Keratinocyte (primary cell): ENCODE measurements at regions not wholly inside any gene's neighbourhood (a gene's known extent, or its start where the extent isn't known, plus 50 kb on each side); places are given as distances from the start of the nearest gene placed in this dataset.

Experiments used
- DNase-seq: peaks from one replicate; pipeline ENCODE4 v3.0.0-alpha.2; 2011; ENCODE audit warnings: low read depth, missing footprints, low spot score
- FAIRE-seq: peaks from 2 replicates; lab custom pipeline; 2011; peaks lifted over from hg19 to GRCh38; lab: Jason Lieb, UNC
- H2AFZ ChIP-seq: 2 replicates; pipeline ENCODE4 v1.6.0; 2012; ENCODE audit warnings: low read length, control low read depth, inconsistent platforms; ENCODE audit not compliant: control insufficient read depth
- H3K27ac ChIP-seq: 2 replicates; pipeline ENCODE4 v1.5.1; 2011; ENCODE audit warnings: low read length; ENCODE audit not compliant: control insufficient read depth, insufficient read depth
- H3K27me3 ChIP-seq: 3 replicates; pipeline ENCODE4 v1.6.0; 2011; ENCODE audit warnings: low read length; ENCODE audit not compliant: control insufficient read depth, insufficient read depth; ENCODE audit errors: extremely low read depth
- H3K36me3 ChIP-seq, 2 experiments: 2 replicates in 1 of 2; 3 replicates in 1 of 2; pipeline ENCODE4 v1.5.1; 2011; ENCODE audit warnings: low read length in 2 of 2, mild to moderate bottlenecking in 1 of 2; ENCODE audit not compliant: control insufficient read depth in 2 of 2, insufficient read depth in 2 of 2; ENCODE audit errors: extremely low read depth in 1 of 2
- H3K4me1 ChIP-seq: 3 replicates; pipeline ENCODE4 v1.5.1; 2011; ENCODE audit warnings: low read length; ENCODE audit not compliant: control insufficient read depth, insufficient read depth; ENCODE audit errors: extremely low read depth
- H3K4me2 ChIP-seq: 3 replicates; pipeline ENCODE4 v1.6.0; 2011; ENCODE audit warnings: low read depth, low read length; ENCODE audit not compliant: control insufficient read depth, insufficient read depth; ENCODE audit errors: extremely low read depth
- H3K4me3 ChIP-seq, 3 experiments: fragments of 200-600 bp in 1 of 3; sonication (generic) in 1 of 3; 2 replicates in 2 of 3; 3 replicates in 1 of 3; pipeline ENCODE4 v1.5.1; 2011 to 2016; ENCODE audit warnings: low read length in 3 of 3, mild to moderate bottlenecking in 3 of 3, control low read depth in 2 of 3, inconsistent platforms in 1 of 3, low read depth in 1 of 3, mixed read lengths in 1 of 3, mixed run types in 1 of 3, moderate library complexity in 1 of 3; ENCODE audit not compliant: control insufficient read depth in 2 of 3, insufficient read depth in 2 of 3; ENCODE audit errors: extremely low read depth in 1 of 3
- H3K79me2 ChIP-seq: 2 replicates; pipeline ENCODE4 v1.6.0; 2012; ENCODE audit warnings: low read length; ENCODE audit not compliant: control insufficient read depth, insufficient read depth
- H3K9ac ChIP-seq: 3 replicates; pipeline ENCODE4 v1.6.0; 2011; ENCODE audit warnings: low read length; ENCODE audit not compliant: control insufficient read depth, insufficient read depth; ENCODE audit errors: extremely low read depth
- H3K9me1 ChIP-seq: 3 replicates; pipeline ENCODE4 v1.6.0; 2011; ENCODE audit warnings: low read length; ENCODE audit not compliant: control insufficient read depth, insufficient read depth; ENCODE audit errors: extremely low read depth
- H3K9me3 ChIP-seq: 2 replicates; pipeline ENCODE4 v1.5.1; 2012; ENCODE audit warnings: low read depth, low read length; ENCODE audit not compliant: control insufficient read depth
- H4K20me1 ChIP-seq: 3 replicates; pipeline ENCODE4 v1.6.0; 2011; ENCODE audit warnings: low read length; ENCODE audit not compliant: control insufficient read depth, insufficient read depth; ENCODE audit errors: extremely low read depth
- CTCF ChIP-seq, 3 experiments: IDR thresholded peaks in 1 of 3; conservative IDR thresholded peaks in 1 of 3; optimal IDR thresholded peaks in 1 of 3; 2 replicates in 2 of 3; 3 replicates in 1 of 3; pipeline versions ENCODE3 to v1.5.1; 2011; ENCODE audit warnings: low read length in 3 of 3, mild to moderate bottlenecking in 3 of 3, moderate library complexity in 2 of 3, control low read depth in 1 of 3, inconsistent platforms in 1 of 3; ENCODE audit not compliant: insufficient read depth in 2 of 3; ENCODE audit errors: extremely low read depth in 1 of 3
- EZH2 ChIP-seq: IDR thresholded peaks from one replicate; pipeline ENCODE4 v1.6.1; 2012; ENCODE audit warnings: inconsistent platforms, mild to moderate bottlenecking, low read length, moderate library complexity
- dilution Hi-C: fragments of 300-500 bp; cut with MboI; formaldehyde crosslinking; loops from one replicate; pipeline ENCODE4 v1.7.0; 2020; ENCODE audit warnings: low sequenced_read_pairs; ENCODE audit not compliant: extremely low pct_ligation_motif_present

- Histone ChIP-seq H3K4me3 (no peak overlapping the region), H3K27ac (no peak overlapping the region), H3K36me3 (no peaks in the 10 kb centered on the region), H3K9ac (no peak overlapping the region), H2AFZ (no peak overlapping the region), H4K20me1 (no peaks in the 10 kb centered on the region), H3K9me3 (no peaks in the 10 kb centered on the region), H3K79me2 (no peaks in the 10 kb centered on the region), H3K9me1 (no peaks in the 10 kb centered on the region), H3K27me3 (no peaks in the 10 kb centered on the region), H3K4me2 (no peak overlapping the region), H3K4me1 (no peaks in the 10 kb centered on the region)
- no peak for DNase-seq
- FAIRE-seq: no peak
- no peak for TF ChIP-seq EZH2
- no peak for TF ChIP-seq CTCF (optimal IDR thresholded peaks at IDR 0.05 in 1 of 3, IDR thresholded peaks at IDR 0.05 in 1 of 3, conservative IDR thresholded peaks at IDR 0.05 in 1 of 3; ENCODE audit: extremely low read depth in 1 of 3, insufficient read depth in 2 of 3, low read length in 3 of 3)
- dilution Hi-C loops: no loop called here
Observed at GRCh38 chrX:95640226-95640625, 1044.4 kb upstream of the DIAPH2 start.

- H3K4me1 ChIP-seq: no peaks in the 10 kb centered on the region
- no peak for FAIRE-seq
- no peak overlapping the region for H3K27ac ChIP-seq
- H3K79me2 ChIP-seq: no peaks in the 10 kb centered on the region
- dilution Hi-C loops: no loop called here
- no peak overlapping the region for H2AFZ ChIP-seq
- no peak overlapping the region for H3K9ac ChIP-seq
- H3K36me3 ChIP-seq: no peaks in the 10 kb centered on the region
- no peak overlapping the region for H3K4me3 ChIP-seq
- H4K20me1 ChIP-seq: no peaks in the 10 kb centered on the region
- H3K9me1 ChIP-seq: no peaks in the 10 kb centered on the region
- no peak overlapping the region for H3K4me2 ChIP-seq
- H3K9me3 ChIP-seq: no peaks in the 10 kb centered on the region
- DNase-seq: no peak
- TF ChIP-seq EZH2 (no peak), CTCF (optimal IDR thresholded peaks at IDR 0.05 in 1 of 3, IDR thresholded peaks at IDR 0.05 in 1 of 3, conservative IDR thresholded peaks at IDR 0.05 in 1 of 3; ENCODE audit: extremely low read depth in 1 of 3, insufficient read depth in 2 of 3, low read length in 3 of 3) (no peak)
- no peaks in the 10 kb centered on the region for H3K27me3 ChIP-seq
Observed at GRCh38 chrX:95645738-95646137, 1038.9 kb upstream of the DIAPH2 start.
